Trophoblast cell (in vitro differentiated cells and primary cell): ENCODE measurements at regions not wholly inside any gene's neighbourhood (a gene's known extent, or its start where the extent isn't known, plus 50 kb on each side); places are given as distances from the start of the nearest gene placed in this dataset.
A peak's percentile ranks its signal among the peaks of the same experiment; 100 is the strongest.

Experiments
- DNase-seq, 2 donors: peaks; one replicate each; pipeline ENCODE4 v3.0.0-alpha.2; 2016
- H2AFZ ChIP-seq: 2 replicates; pipeline ENCODE4 v1.6.1; 2013; ENCODE audit warnings: low read length, moderate library complexity, mild to moderate bottlenecking; ENCODE audit not compliant: insufficient read depth, poor library complexity
- H2AK5ac ChIP-seq: 2 replicates; pipeline ENCODE4 v1.6.1; 2013; ENCODE audit warnings: mild to moderate bottlenecking, low read length
- H2BK120ac ChIP-seq: 2 replicates; pipeline ENCODE4 v1.6.1; 2013; ENCODE audit warnings: low read length, mild to moderate bottlenecking, moderate library complexity; ENCODE audit not compliant: insufficient read depth, poor library complexity
- H2BK12ac ChIP-seq: 2 replicates; pipeline ENCODE4 v1.6.1; 2013; ENCODE audit warnings: mild to moderate bottlenecking, low read length, moderate library complexity
- H2BK5ac ChIP-seq: 2 replicates; pipeline ENCODE4 v1.6.1; 2013; ENCODE audit warnings: low read length, low read depth, moderate library complexity, mild to moderate bottlenecking; ENCODE audit not compliant: poor library complexity
- H3K14ac ChIP-seq: 2 replicates; pipeline ENCODE4 v1.6.1; 2013; ENCODE audit warnings: mild to moderate bottlenecking, low read length
- H3K18ac ChIP-seq: 2 replicates; pipeline ENCODE4 v1.6.1; 2013; ENCODE audit warnings: mild to moderate bottlenecking, low read length
- H3K23ac ChIP-seq: 2 replicates; pipeline ENCODE4 v1.6.1; 2013; ENCODE audit warnings: low read length
- H3K27ac ChIP-seq: 2 replicates; pipeline ENCODE4 v1.5.1; 2013; ENCODE audit warnings: low read depth, mild to moderate bottlenecking, inconsistent platforms, low read length, moderate library complexity
- H3K27me3 ChIP-seq: 2 replicates; pipeline ENCODE4 v1.6.1; 2013; ENCODE audit warnings: inconsistent platforms, mild to moderate bottlenecking, low read length, moderate library complexity; ENCODE audit not compliant: insufficient read depth
- H3K36me3 ChIP-seq, 2 experiments: 1 replicate in 1 of 2; 2 replicates in 1 of 2; pipeline ENCODE4 v1.6.1; 2013; ENCODE audit warnings: low read length in 2 of 2, mild to moderate bottlenecking in 2 of 2, moderate library complexity in 1 of 2; ENCODE audit not compliant: insufficient read depth in 2 of 2, control insufficient read depth in 1 of 2
- H3K4ac ChIP-seq: 2 replicates; pipeline ENCODE4 v1.6.1; 2013; ENCODE audit warnings: low read depth, mild to moderate bottlenecking, low read length, moderate library complexity
- H3K4me1 ChIP-seq, 2 experiments: 1 replicate in 1 of 2; 2 replicates in 1 of 2; pipeline ENCODE4 v1.6.1; 2013; ENCODE audit warnings: low read length in 2 of 2, mild to moderate bottlenecking in 2 of 2, moderate library complexity in 1 of 2; ENCODE audit not compliant: insufficient read depth in 2 of 2, control insufficient read depth in 1 of 2
- H3K4me2 ChIP-seq: 2 replicates; pipeline ENCODE4 v1.6.1; 2013; ENCODE audit warnings: inconsistent platforms, mild to moderate bottlenecking, low read length, moderate library complexity
- H3K4me3 ChIP-seq: 2 replicates; pipeline ENCODE4 v1.5.1; 2013; ENCODE audit warnings: mild to moderate bottlenecking, low read depth, low read length, inconsistent platforms
- H3K79me1 ChIP-seq: one replicate; pipeline ENCODE4 v1.6.1; 2013; ENCODE audit warnings: low read length
- H3K79me2 ChIP-seq: 2 replicates; pipeline ENCODE4 v1.6.1; 2013; ENCODE audit warnings: low read length, mild to moderate bottlenecking; ENCODE audit not compliant: control insufficient read depth, insufficient read depth, poor library complexity
- H3K9ac ChIP-seq: 2 replicates; pipeline ENCODE4 v1.6.1; 2013; ENCODE audit warnings: mild to moderate bottlenecking, low read length
- H3K9me3 ChIP-seq: 2 replicates; pipeline ENCODE4 v1.6.1; 2013; ENCODE audit warnings: low read depth, mild to moderate bottlenecking, control low read depth, inconsistent platforms, low read length; ENCODE audit not compliant: insufficient read depth
- H4K12ac ChIP-seq: 2 replicates; pipeline ENCODE4 v1.6.1; 2013; ENCODE audit warnings: low read depth, mild to moderate bottlenecking, low read length, moderate library complexity
- H4K8ac ChIP-seq: 2 replicates; pipeline ENCODE4 v1.6.1; 2013; ENCODE audit warnings: low read depth, mild to moderate bottlenecking, low read length, moderate library complexity
- H4K91ac ChIP-seq: one replicate; pipeline ENCODE4 v1.6.1; 2013; ENCODE audit warnings: low read depth, mild to moderate bottlenecking, low read length, moderate library complexity
- WGBS: extraction: QIAGEN DNeasy Blood & Tissue Kit; methylation state at CpG from one replicate; pipeline ENCODE4 v1.1.7; 2013; ENCODE audit warnings: missing lambda C conversion rate; ENCODE audit not compliant: insufficient read length, insufficient coverage; ENCODE audit errors: extremely low coverage; 5-methylcytosine and 5-hydroxymethylcytosine counted together

DNA sequence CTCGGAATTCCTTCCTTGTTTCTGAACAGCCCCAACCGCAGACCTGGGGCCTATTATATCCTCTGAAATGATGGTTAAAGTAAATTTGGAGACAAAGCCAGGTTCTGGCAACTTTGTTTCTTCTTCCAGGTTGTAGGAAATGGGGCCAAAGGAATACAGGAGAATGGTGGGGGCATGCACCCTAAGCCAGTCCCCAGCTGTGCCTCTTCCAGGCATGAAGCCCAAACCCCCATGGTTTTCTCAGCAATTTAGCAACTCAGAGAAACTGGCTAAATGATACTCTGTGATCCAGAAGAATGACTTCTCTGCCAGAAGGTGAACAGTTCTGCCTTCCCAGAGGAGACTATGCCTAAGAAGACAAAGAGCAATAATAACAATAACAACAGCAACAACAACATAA is 635.0 kb upstream of the FANCL start:
- Histone ChIP-seq H3K14ac (no peak overlapping the region), H3K23ac (no peak overlapping the region), H2BK120ac (no peak overlapping the region), H4K8ac (no peak overlapping the region), H2BK5ac (no peak overlapping the region), H3K27me3 (no peaks in the 10 kb centered on the region), H2AK5ac (no peak overlapping the region), H2BK12ac (no peak overlapping the region), H4K12ac (no peak overlapping the region), H3K9me3 (no peaks in the 10 kb centered on the region), H3K4me2 (no peak overlapping the region), H2AFZ (no peak overlapping the region), H3K4ac (no peak overlapping the region), H3K9ac (no peak overlapping the region), H3K79me2 (no peaks in the 10 kb centered on the region), H4K91ac (no peak overlapping the region), H3K27ac (no peak overlapping the region), H3K4me3 (no peak overlapping the region), H3K36me3 (no peaks in the 10 kb centered on the region), H3K18ac (no peak overlapping the region), H3K79me1 (no peaks in the 10 kb centered on the region), H3K4me1 (no peaks in the 10 kb centered on the region)
- no peak for DNase-seq
- no CpG with 5 or more reads among the region's 2 CpGs for WGBS

DNA sequence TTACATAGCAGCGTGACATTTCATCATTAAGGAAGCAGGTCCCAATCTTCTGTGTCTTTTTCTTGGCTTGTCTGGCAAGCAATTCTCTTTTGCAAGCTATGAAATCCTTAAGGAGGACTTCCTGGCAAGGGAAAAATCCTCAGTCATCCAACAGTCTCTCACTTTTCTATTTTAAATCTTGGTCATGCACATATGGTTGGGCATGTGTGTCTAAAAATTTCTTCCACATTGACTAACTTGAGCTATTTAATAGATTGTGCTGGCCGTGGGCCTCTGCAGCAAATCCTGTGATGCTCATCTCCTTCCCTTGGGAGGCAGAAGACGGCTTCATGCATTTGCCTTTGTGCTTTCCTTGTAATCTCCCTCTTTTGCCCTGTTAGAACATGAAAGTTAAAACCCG is 634.3 kb upstream of the FANCL start:
- DNase-seq = no peak
- WGBS = no CpG with 5 or more reads among the region's 4 CpGs
- H3K4me3 ChIP-seq = no peak overlapping the region

GRCh38 chr2:58871469-58872142 is 630.5 kb upstream of the FANCL start:
- Histone ChIP-seq H3K4me2 (no peak overlapping the region), H2BK12ac (no peak overlapping the region), H3K4me1 (no peaks in the 10 kb centered on the region), H4K8ac (no peak overlapping the region), H3K18ac (no peak overlapping the region), H2BK120ac (no peak overlapping the region), H3K79me1 (no peaks in the 10 kb centered on the region), H4K12ac (no peak overlapping the region), H3K4me3 (no peak overlapping the region), H3K36me3 (no peaks in the 10 kb centered on the region), H3K9ac (no peak overlapping the region), H2AK5ac (no peak overlapping the region), H3K4ac (no peak overlapping the region), H3K79me2 (no peaks in the 10 kb centered on the region), H3K27me3 (no peaks in the 10 kb centered on the region), H3K23ac (no peak overlapping the region), H4K91ac (no peak overlapping the region), H3K14ac (no peak overlapping the region), H2BK5ac (no peak overlapping the region), H3K9me3 (no peaks in the 10 kb centered on the region), H2AFZ (no peak overlapping the region), H3K27ac (no peak overlapping the region)
- peak in 1 of 2 donors; percentile 9 for DNase-seq
- no CpG with 5 or more reads among the region's 4 CpGs for WGBS

More for the DNA sequence above, 634.3 kb upstream of the FANCL start:
- Histone ChIP-seq H3K27ac (no peak overlapping the region), H3K79me1 (no peaks in the 10 kb centered on the region), H3K9ac (no peak overlapping the region), H2BK5ac (no peak overlapping the region), H2AK5ac (no peak overlapping the region), H4K91ac (no peak overlapping the region), H3K36me3 (no peaks in the 10 kb centered on the region), H2AFZ (no peak overlapping the region), H3K23ac (no peak overlapping the region), H3K18ac (no peak overlapping the region), H3K4me2 (no peak overlapping the region), H2BK120ac (no peak overlapping the region), H4K12ac (no peak overlapping the region), H3K14ac (no peak overlapping the region), H3K27me3 (no peaks in the 10 kb centered on the region), H3K9me3 (no peaks in the 10 kb centered on the region), H3K4me1 (no peaks in the 10 kb centered on the region), H2BK12ac (no peak overlapping the region), H4K8ac (no peak overlapping the region), H3K79me2 (no peaks in the 10 kb centered on the region), H3K4ac (no peak overlapping the region)

DNA sequence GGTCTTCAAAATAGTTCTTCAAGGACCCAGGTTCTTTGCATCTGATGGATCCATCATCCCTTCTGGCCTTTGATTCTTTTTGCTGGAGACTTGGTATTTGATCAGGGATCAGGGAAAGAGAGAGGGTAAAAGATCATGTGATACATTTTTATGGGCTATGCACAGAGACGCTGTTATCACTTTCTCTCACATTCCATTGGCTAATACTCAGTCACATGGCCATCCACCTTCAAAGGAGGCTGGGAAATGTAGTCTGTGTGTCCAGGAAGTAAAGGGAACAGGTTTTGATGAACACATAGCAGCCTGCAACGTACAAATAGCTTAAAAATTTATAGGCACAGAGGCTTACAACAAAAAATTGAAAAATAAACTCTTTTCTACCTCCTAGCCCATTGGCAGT is 629.6 kb upstream of the FANCL start:
- no peak overlapping the region for H4K8ac ChIP-seq
- H3K4me2 ChIP-seq = no peak overlapping the region
- no peak overlapping the region for H2BK12ac ChIP-seq
- no peak overlapping the region for H3K18ac ChIP-seq
- no peak overlapping the region for H3K14ac ChIP-seq
- no peaks in the 10 kb centered on the region for H3K36me3 ChIP-seq
- no peak overlapping the region for H2AK5ac ChIP-seq
- no peak overlapping the region for H3K9ac ChIP-seq
- DNase-seq = no peak
- no peak overlapping the region for H2BK120ac ChIP-seq
- no peak overlapping the region for H4K91ac ChIP-seq
- H3K79me2 ChIP-seq = no peaks in the 10 kb centered on the region
- H3K23ac ChIP-seq = no peak overlapping the region
- H4K12ac ChIP-seq = no peak overlapping the region
- no peaks in the 10 kb centered on the region for H3K27me3 ChIP-seq
- H3K9me3 ChIP-seq = no peaks in the 10 kb centered on the region
- H3K4me3 ChIP-seq = no peak overlapping the region
- no CpG with 5 or more reads among the region's 2 CpGs for WGBS
- H3K79me1 ChIP-seq = no peaks in the 10 kb centered on the region
- H2BK5ac ChIP-seq = no peak overlapping the region
- no peaks in the 10 kb centered on the region for H3K4me1 ChIP-seq
- no peak overlapping the region for H2AFZ ChIP-seq
- H3K4ac ChIP-seq = no peak overlapping the region
- H3K27ac ChIP-seq = no peak overlapping the region
